Testis (tissue), 2 donors: ENCODE measurements at regions not wholly inside any gene's neighbourhood (a gene's known extent, or its start where the extent isn't known, plus 50 kb on each side); places are given as distances from the start of the nearest gene placed in this dataset.

ENCODE experiments used
- DNase-seq: peaks from one replicate; pipeline ENCODE4 v3.0.0-alpha.2; 2019
- H3K27ac ChIP-seq, 2 donors: fragments of 200-600 bp; sonication (generic); one replicate each; pipeline ENCODE4 v1.5.1; 2019
- H3K27me3 ChIP-seq: fragments of 200-600 bp; sonication (generic); one replicate; pipeline ENCODE4 v1.5.1; 2019
- H3K36me3 ChIP-seq: fragments of 200-600 bp; sonication (generic); one replicate; pipeline ENCODE4 v1.5.1; 2017; ENCODE audit warnings: low read depth; ENCODE audit errors: missing control alignments
- H3K4me1 ChIP-seq: fragments of 200-600 bp; sonication (generic); one replicate; pipeline ENCODE4 v1.5.1; 2019
- H3K4me3 ChIP-seq, 2 donors: fragments of 200-600 bp; sonication (generic); one replicate each; pipeline ENCODE4 v1.5.1; 2017 to 2019
- H3K9me3 ChIP-seq: fragments of 200-600 bp; sonication (generic); one replicate; pipeline ENCODE4 v1.5.1; 2017
- POLR2A ChIP-seq: fragments of 450-650 bp; IDR thresholded peaks from one replicate; pipeline ENCODE4 v1.6.1; 2017; ENCODE audit warnings: antibody characterized with exemption, mild to moderate bottlenecking, moderate library complexity
- WGBS, 2 donors: methylation state at CpG; one replicate each; pipeline ENCODE4 v1.1.5; 2018; 5-methylcytosine and 5-hydroxymethylcytosine counted together
- intact Hi-C: fragments of 100-400 bp; cut with DNase I; formaldehyde crosslinking; loops from one replicate; pipeline ENCODE4 v1.15.1; 2023; ENCODE audit warnings: low total_unique reads
- TF ChIP-seq, protein P1 (sequence below), 3 experiments: fragments of 450-650 bp in 2 of 3; fragments of 200-600 bp in 1 of 3; sonication (generic) in 1 of 3; IDR thresholded peaks; one replicate each; pipeline ENCODE4 v1.5.1; 2016 to 2019; ENCODE audit warnings: antibody characterized with exemption in 3 of 3, mild to moderate bottlenecking in 2 of 3, moderate library complexity in 1 of 3

- TF ChIP-seq, protein P1, sequence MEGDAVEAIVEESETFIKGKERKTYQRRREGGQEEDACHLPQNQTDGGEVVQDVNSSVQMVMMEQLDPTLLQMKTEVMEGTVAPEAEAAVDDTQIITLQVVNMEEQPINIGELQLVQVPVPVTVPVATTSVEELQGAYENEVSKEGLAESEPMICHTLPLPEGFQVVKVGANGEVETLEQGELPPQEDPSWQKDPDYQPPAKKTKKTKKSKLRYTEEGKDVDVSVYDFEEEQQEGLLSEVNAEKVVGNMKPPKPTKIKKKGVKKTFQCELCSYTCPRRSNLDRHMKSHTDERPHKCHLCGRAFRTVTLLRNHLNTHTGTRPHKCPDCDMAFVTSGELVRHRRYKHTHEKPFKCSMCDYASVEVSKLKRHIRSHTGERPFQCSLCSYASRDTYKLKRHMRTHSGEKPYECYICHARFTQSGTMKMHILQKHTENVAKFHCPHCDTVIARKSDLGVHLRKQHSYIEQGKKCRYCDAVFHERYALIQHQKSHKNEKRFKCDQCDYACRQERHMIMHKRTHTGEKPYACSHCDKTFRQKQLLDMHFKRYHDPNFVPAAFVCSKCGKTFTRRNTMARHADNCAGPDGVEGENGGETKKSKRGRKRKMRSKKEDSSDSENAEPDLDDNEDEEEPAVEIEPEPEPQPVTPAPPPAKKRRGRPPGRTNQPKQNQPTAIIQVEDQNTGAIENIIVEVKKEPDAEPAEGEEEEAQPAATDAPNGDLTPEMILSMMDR (IDR thresholded peaks at IDR 0.05), result no peak
- no peak for TF ChIP-seq POLR2A
- no peaks in the 10 kb centered on the region for H3K36me3 ChIP-seq
- no peak overlapping the region for H3K27ac ChIP-seq
- DNase-seq, result no peak
- no peaks in the 10 kb centered on the region for H3K4me1 ChIP-seq
- H3K27me3 ChIP-seq, result no peaks in the 10 kb centered on the region
- intact Hi-C loops, result no loop called here
- H3K4me3 ChIP-seq, result no peak overlapping the region
- H3K9me3 ChIP-seq, result no peaks in the 10 kb centered on the region
- WGBS, 2 donors, result 80 to 89% methylated on average over 5 of the region's 5 CpGs
Measured at GRCh38 chr2:121034551-121034950, 250.5 kb downstream of the TFCP2L1 start.

GRCh38 chr2:121036226-121036692 is 248.7 kb downstream of the TFCP2L1 start:
- H3K36me3 ChIP-seq, result no peaks in the 10 kb centered on the region
- no peaks in the 10 kb centered on the region for H3K4me1 ChIP-seq
- no peak for TF ChIP-seq POLR2A
- TF ChIP-seq, protein P1 (IDR thresholded peaks at IDR 0.05), result no peak
- 89 to 97% methylated on average over 2 of the region's 2 CpGs for WGBS, 2 donors
- intact Hi-C loops, result no loop called here
- H3K27ac ChIP-seq, result no peak overlapping the region
- no peak overlapping the region for H3K4me3 ChIP-seq
- no peaks in the 10 kb centered on the region for H3K27me3 ChIP-seq
- H3K9me3 ChIP-seq, result no peaks in the 10 kb centered on the region
- no peak for DNase-seq

GRCh38 chr2:121037480-121037879 is 247.5 kb downstream of the TFCP2L1 start:
- H3K27me3 ChIP-seq, result no peaks in the 10 kb centered on the region
- H3K4me3 ChIP-seq, result no peak overlapping the region
- TF ChIP-seq, protein P1 (IDR thresholded peaks at IDR 0.05), result no peak
- no peak for TF ChIP-seq POLR2A
- no peaks in the 10 kb centered on the region for H3K36me3 ChIP-seq
- H3K4me1 ChIP-seq, result no peaks in the 10 kb centered on the region
- H3K9me3 ChIP-seq, result no peaks in the 10 kb centered on the region
- intact Hi-C loops, result no loop called here
- DNase-seq, result no peak
- H3K27ac ChIP-seq, result no peak overlapping the region
- 88 to 94% methylated on average over 2 of the region's 2 CpGs for WGBS, 2 donors

DNA sequence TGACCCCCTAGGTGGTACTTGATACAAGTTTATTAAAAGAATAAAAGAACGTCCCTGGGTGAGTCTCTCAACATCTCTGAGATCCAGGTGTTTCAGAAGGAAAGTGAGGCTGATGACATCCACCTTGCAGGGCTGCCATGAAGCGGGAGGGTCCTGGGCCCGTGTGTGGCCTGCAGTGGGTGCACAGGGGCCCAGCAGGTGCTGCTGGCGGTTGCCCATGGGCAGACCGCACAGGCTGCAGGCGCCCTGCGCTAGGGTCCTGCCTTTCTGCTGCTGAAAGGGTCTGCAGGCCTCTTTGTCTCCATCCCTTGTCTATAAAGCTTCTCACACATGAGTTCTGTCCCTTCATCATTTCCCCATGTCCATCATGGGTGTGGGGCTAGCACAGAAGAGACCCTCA is 247.0 kb downstream of the TFCP2L1 start:
- no peak overlapping the region for H3K4me3 ChIP-seq
- TF ChIP-seq, protein P1 (IDR thresholded peaks at IDR 0.05), result no peak
- no peak for TF ChIP-seq POLR2A
- DNase-seq, result no peak
- no peaks in the 10 kb centered on the region for H3K4me1 ChIP-seq
- H3K27ac ChIP-seq, result no peak overlapping the region
- no peaks in the 10 kb centered on the region for H3K36me3 ChIP-seq
- intact Hi-C loops, result no loop called here
- H3K9me3 ChIP-seq, result no peaks in the 10 kb centered on the region
- WGBS, 2 donors, result 64 to 73% methylated on average over 4 to 7 of the region's 7 CpGs
- no peaks in the 10 kb centered on the region for H3K27me3 ChIP-seq

- WGBS, 2 donors, result 89 to 93% methylated on average over 3 to 5 of the region's 5 CpGs
- Histone ChIP-seq H3K36me3 (no peaks in the 10 kb centered on the region), H3K9me3 (no peaks in the 10 kb centered on the region), H3K27ac (no peak overlapping the region), H3K4me1 (no peaks in the 10 kb centered on the region), H3K27me3 (no peaks in the 10 kb centered on the region), H3K4me3 (no peak overlapping the region)
- no peak for DNase-seq
- intact Hi-C loops, result no loop called here
- TF ChIP-seq POLR2A, result no peak
- TF ChIP-seq, protein P1 (IDR thresholded peaks at IDR 0.05), result no peak
Measured at GRCh38 chr2:121038431-121038830, 246.6 kb downstream of the TFCP2L1 start.
